ENCODE measurements at regions not wholly inside any gene's neighbourhood (a gene's known extent, or its start where the extent isn't known, plus 50 kb on each side); places are given as distances from the start of the nearest gene placed in this dataset.

- TF ChIP-seq THAP12 (CRISPR knock-in tag; IDR thresholded peaks at IDR 0.05): no peak
- no peak; the same call in 1 of the 2 replicates for TF ChIP-seq MTA3 (IDR thresholded peaks at IDR 0.05; ENCODE audit: borderline replicate concordance)
- TF ChIP-seq ESRRA (IDR thresholded peaks at IDR 0.05; ENCODE audit: borderline replicate concordance, low read depth): no peak
- TF ChIP-seq RAD21 (CRISPR knock-in tag; conservative IDR thresholded peaks at IDR 0.05 in 1 of 2, IDR thresholded peaks at IDR 0.05 in 1 of 2): no peak
- TF ChIP-seq POLR2H (tag; IDR thresholded peaks at IDR 0.05; ENCODE audit: low read depth): no peak
- no peak for TF ChIP-seq SMC3 (conservative IDR thresholded peaks at IDR 0.05; ENCODE audit: insufficient read depth, low read depth, low read length)
- no peak for TF ChIP-seq HIVEP1 (CRISPR knock-in tag; IDR thresholded peaks at IDR 0.05)
- no peak for TF ChIP-seq ZNF551 (CRISPR knock-in tag; IDR thresholded peaks at IDR 0.05)
- TF ChIP-seq ZNF436 (CRISPR knock-in tag; IDR thresholded peaks at IDR 0.05): no peak
- TF ChIP-seq EP400 (IDR thresholded peaks at IDR 0.05): no peak
- no peak for TF ChIP-seq TBL1XR1 (IDR thresholded peaks at IDR 0.05; ENCODE audit: low read length in 2 of 2)
- TF ChIP-seq KAT2B (IDR thresholded peaks at IDR 0.05; ENCODE audit: low read depth, low read length): no peak
- TF ChIP-seq FOXA3 (CRISPR knock-in tag; conservative IDR thresholded peaks at IDR 0.05 in 1 of 2, IDR thresholded peaks at IDR 0.05 in 1 of 2): peak in 1 of 2 experiments; percentile 97; a peak in 2 of 4 replicates
- TF ChIP-seq CREM (IDR thresholded peaks at IDR 0.05; ENCODE audit: low read depth): no peak
- TF ChIP-seq ZBTB40 (IDR thresholded peaks at IDR 0.05): peak; percentile 87
- no peak for TF ChIP-seq ZBTB40 (CRISPR knock-in tag; IDR thresholded peaks at IDR 0.05)
- TF ChIP-seq HMGN3 (IDR thresholded peaks at IDR 0.05; ENCODE audit: borderline replicate concordance, extremely low read depth, insufficient read length, low read depth, low read length): no peak
These were observed 56.7 kb upstream of the PSMF1 start (continued) for GRCh38 chr20:1061484-1062221.

Data from K562 (cell line).